HG03571 (cell line): ENCODE measurements at regions not wholly inside any gene's neighbourhood (a gene's known extent, or its start where the extent isn't known, plus 50 kb on each side); places are given as distances from the start of the nearest gene placed in this dataset.

Experiments
- ATAC-seq: cut with Tn5 transposase; IDR thresholded peaks from one replicate; pipeline ENCODE4 v1.9.1; 2021; ENCODE audit not compliant: unreplicated experiment

DNA sequence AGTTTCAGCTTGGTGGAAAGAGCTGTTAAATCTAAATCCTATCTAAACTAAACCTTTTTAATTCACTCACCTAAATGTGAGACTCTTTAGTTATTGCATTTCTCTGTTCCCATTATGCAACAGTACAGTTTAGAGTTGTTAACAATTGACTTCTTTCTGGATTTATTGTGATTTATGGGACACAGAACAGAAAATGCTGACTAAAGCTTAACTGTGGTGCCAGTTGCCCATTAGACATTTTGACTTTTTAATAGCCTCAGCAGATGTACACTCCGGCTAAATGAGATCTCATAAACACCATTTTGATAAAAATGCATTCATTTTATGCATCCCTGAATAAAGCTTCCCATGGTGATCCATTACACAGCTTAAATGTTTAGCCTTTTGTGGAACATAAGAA is 356.6 kb downstream of the CASP12 start:
- ATAC-seq, result no peak

DNA sequence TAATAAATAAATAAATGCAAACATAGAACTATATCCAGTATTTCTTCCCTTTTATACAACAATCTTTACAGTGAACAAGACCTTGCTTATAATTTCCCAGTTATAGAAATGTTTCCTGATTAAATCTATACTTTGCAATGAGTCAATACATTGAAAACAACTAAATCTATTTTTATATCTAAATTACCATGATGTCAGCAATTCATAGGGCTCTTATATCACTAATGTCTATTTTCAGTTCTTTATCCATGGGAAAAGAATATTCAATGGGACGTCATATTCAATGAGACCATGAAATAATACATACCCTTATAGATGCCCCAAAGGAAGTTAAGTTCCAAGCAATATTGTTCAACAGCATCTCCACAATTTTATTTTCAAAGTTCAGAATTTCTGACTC is 359.9 kb downstream of the CASP12 start:
- no peak for ATAC-seq

DNA sequence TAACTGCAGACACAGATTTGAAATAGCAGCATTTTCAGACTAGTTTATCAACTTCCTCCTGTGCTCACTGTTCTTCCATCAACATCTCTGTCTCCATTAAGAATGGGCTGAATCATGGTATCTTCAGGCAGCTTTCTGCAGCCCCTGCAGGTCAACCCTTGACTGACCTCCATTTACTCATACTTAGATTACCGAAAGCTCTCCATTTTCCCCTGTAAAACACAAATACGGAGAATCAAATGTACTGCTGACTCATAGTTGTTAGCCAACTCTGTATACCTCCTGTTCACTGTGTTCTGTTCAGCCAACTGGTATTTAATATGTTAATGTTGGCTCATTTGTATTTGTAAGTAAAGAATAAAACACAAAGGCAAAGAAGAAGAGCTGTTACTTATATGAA is 364.0 kb downstream of the CASP12 start:
- ATAC-seq, result no peak

DNA sequence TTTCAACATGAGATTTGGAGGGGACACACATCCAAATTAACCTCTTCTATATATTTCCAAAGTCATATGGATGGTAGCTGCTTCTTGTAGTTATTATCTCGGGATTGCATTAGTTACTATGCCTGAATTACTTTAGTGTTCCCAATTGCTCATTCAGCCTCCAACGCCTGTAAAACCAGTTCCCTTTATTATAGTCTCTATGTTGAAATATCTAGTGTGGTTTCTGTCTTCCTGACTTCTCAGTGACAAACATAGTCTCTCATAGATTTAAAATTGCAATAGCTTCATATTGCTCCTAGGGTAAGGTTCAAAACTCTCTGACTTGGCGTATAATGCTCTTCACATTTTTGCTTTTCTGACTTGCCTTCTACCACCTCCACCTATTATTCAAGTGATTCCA is 366.4 kb downstream of the CASP12 start:
- ATAC-seq, result no peak

DNA sequence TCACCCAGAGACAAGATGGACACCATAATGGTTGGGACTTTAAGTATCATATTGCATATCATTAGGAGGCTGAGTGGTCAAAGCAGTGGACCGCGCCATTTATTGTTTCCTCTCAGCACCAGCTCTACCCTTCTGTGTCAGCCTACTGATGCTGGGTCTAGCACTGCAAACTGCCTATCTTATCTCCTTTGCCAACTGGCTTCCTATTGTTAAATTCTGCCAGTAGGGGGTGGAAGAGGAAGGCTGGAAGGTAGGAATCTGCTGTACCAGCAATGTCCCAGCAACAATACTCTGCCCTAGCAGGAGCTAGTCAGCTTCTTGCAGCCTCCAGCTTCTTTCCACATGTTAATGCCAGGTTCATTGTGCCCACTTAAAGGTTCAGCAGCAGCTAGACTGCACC is 367.1 kb upstream of the PDGFD start:
- ATAC-seq, result no peak

DNA sequence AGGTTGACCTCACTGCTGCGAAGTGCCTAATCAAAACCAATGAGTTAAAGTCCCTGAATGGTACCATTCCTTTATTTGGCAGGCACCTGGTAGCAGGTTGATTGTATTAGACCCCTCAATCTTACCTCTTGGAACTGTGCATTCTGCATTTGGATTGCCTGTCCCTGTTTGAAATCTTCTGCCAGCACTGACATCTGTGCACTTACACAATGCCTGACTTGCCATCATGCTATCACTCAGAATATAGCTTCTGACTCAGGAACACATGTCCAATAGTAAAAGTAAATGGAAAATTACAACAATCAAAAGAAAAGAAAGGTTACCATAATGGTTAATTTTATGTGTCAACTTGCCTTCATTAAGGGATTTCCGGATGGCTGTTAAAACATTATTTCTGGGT is 366.0 kb upstream of the PDGFD start:
- ATAC-seq, result no peak

DNA sequence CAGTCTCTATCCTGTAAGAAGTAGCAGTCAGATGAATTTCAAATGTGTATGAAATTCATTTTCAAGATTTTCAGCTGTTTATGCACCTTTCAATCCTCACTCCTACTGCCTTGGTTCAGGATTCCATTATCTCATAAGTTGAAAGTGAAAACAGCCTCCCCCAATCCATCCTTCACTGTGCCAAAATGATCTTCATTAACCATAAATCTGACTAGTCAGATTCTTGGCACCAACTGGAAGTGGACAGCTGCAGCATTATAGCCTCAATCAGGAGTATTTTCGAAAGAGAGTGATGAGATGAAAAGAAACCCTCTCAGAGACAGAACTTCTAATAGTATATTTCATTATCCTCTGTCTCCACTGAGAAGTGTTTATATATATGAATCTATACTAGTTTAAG is 365.3 kb upstream of the PDGFD start:
- no peak for ATAC-seq

DNA sequence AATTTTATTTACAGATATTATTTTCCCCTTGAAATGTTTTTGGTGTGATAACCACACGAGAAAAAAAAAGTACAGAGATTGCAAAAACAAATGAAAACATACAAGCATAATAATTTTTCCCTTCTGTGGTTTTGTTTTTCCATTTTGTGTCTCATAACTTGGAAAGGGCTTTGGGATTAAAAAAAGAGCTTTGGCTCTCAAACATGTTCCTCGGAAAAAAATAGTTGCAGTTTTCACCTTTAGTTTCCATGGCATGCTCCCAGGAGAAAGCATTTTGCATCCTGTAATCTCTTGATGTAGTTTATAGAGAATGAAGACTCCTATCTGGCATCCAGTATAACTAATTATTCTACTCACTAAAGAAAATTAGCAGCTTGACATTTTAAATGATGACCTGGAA is 362.1 kb upstream of the PDGFD start:
- no peak for ATAC-seq

DNA sequence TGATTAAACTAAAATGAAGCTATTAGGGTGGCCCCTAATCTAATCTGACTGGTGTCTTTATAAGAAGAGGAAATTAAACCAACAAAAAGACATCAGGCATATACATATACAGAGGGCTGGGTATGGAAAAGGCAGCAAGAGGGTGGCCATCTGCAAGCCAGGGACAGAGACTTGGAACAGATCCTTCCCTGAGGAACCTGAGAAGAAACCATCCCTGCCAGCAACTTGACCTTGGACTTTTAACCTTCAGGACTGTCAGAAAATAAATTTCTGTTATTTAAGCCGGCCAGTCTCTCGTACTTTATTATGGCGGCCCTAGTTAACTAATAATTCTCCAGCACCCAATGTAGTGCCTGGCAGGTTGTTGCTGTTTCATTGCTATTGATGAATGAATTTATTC is 361.5 kb upstream of the PDGFD start:
- no peak for ATAC-seq

DNA sequence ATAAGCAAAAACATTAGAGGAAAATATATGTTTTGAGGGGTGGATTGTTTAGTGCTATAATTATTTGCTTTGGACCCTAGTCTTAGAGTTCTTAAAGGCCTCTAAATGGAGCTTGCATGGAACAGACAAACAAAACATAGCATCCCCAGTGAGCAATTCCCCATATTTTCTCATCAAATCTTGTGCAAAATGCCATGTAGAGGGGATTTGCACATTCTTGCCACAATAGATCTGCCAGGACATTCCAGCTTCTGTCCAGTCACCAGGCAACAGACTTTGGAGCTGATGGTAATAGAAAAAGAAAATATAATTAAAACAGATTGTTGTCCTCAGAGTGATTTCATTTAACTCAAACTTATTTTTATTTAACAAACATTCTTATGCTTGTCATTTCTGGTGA is 360.3 kb upstream of the PDGFD start:
- no peak for ATAC-seq

DNA sequence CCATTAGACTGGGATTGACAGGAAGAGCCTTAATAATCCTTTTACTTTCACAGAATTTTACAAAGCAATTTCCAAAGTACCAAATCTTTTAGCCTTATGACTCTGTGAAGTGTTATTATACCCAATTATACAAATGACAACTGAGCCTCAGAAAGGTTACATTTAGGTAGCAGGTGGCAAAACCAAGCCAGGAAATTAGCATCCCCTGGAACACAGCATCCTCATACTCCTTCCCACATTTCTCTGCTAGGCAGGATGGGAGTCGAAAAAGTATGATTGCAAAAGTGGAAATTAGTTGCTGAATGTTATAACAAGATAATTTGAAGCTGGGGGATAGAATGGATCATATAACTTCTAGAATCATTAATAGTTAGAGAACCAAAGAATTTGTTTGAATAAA is 359.7 kb upstream of the PDGFD start:
- no peak for ATAC-seq

DNA sequence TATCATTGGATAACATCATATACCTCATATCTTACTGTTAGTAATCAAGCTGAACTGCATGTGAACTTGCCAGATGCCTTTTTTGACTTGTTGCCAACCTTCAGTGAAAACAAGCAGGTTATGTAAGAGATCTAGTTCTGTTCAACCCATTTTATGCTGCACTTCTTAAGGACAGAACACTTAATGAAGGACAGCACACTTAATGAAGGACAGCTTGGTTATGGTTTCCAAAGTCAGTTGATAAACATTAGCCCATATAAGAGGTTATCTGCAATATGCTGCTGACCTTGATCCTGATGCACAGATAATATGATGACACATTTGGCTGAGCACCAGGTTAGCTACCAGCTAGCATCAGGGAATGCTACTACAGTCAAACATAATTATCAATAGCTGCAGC is 358.7 kb upstream of the PDGFD start:
- ATAC-seq, result no peak

DNA sequence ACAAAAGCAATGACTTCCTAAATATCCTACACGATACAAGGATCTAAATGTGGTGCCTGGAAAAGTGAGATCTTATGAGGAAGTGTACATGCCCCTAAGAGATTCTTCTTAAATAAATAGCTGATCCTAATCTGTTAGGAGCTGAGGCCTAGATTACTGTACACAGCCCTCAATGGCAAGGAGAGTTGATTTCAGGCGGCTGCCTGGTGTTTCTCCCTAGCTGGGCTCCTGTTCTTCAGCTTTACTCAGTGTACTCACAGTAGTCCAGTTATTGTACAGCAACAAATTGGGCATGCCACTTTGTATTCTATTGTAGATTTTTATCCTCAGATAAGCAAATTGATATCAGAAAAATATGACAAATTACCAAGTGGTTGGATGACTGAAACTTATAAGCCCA is 358.2 kb upstream of the PDGFD start:
- no peak for ATAC-seq

DNA sequence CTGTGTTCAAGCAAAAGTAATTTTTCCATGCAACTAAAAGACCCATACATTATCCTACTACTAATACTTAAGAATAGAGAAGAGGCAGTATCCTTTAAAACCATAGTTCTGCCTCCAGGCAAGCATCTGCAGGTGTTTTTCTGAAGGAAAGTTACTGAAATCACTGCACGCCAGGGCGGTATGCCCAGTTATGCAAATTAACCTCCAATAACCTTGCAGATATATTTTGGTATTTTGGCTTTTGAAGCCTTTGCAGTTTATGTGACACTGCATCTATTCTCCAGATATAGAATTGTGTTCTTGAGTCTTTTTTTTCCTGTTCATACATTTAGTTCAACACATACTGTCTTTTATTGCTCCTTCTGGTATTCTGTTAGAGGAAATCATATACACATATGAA is 346.2 kb upstream of the PDGFD start:
- no peak for ATAC-seq

DNA sequence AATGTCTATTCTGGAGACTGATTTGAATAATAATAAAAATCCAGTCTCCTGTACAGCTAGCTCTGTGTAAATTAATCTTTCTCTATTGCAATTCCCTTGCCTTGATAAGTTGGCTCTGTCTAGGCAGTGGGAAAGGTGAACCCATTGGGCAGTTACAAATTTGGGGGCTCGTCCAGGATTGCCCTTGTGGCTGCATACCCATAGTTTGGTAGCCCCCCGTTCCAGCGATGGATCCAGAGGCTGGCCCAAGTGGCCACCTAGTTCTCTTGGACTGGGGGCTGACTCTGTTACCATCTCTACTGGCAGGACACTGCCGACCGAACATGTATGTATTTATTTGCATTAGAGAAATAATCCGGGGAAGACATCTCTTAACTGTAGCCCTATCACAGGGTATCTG is 326.2 kb upstream of the PDGFD start:
- ATAC-seq, result no peak

DNA sequence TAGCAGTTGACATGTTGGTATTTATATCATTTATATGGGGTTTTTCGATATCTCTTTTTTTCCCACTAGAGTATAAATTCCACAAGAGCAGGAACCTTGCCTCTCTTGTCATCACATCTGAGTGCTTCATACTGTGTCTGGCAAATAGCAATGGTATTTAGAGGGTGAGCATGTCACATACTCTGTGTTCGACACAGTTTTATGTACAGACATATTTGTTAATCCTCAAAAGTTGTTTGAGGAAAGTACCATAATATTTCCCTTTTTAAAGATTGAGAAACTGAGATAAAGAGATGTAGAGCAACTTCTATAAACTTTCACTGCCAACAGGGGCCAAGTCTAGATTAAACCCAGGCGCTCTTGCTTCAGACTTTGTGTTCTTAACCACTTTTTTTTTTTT is 324.6 kb upstream of the PDGFD start:
- no peak for ATAC-seq

DNA sequence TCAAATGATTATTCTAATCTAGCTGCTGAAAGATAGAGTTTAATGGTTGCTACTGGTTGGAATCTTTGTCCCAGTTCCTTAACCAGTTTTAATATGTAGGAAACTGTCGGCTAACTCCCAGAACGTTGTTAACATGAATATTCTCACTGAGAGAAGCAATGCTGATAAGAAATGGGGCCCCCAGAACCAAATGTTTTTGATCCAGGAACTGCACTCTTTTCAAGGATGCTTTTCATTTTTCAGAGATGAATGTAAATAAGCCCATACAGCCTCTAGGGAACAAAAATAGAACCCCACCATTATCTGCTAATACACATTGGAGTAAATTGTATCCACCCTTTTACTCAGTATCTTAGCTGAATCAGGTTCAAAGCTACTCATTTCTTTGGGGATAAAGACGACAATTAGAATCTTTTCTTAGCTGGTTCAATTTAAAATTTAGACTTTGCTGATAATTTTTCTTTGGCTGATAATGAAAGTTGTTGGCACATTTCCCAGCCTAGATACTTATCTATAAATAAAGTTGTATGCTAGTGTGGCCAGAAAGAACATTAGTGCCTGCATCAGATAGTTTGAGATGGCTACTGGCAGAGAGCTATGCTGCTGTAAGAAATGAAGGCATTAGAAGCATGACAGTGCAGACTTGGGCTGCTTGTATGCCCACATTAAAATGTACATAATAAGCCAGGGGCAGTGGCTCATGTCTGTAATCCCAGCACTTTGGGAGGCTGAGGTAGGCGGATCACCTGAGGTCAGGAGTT is 323.3 kb upstream of the PDGFD start:
- no peak for ATAC-seq

DNA sequence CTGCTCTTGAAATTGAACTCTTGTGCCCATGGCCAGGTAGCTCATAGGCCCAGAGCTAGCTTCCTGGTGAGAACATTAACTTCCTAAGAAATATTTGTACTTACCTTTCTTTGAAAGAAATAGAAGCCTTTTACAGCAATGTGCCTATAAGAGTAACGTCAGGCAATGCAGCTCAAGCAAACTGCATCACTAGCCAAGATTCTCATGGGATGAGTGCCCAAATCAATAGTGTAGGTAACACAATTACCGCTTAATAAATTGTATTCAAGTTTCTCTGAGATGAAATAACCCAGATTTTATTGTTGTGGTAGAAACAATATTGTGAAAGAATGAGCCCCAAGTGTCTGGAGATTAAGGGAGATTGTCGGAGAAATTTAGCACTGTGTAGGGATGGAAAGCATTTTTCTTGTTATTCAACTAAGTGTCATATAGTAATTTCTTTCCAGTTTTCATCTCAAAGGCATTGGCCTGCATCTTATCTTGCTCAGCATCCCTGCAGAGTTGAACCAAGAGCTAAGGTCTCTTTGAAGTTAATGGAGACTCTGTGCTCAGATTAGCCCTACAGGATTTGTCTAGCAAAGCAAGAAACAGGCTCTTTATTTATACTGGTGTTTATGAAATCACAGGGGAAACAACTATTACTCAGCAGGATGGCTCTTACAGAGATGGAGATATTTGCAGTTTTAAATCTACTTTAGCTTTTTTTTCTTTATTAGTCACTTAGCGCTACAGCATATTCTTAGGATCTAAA is 321.0 kb upstream of the PDGFD start:
- no peak for ATAC-seq

DNA sequence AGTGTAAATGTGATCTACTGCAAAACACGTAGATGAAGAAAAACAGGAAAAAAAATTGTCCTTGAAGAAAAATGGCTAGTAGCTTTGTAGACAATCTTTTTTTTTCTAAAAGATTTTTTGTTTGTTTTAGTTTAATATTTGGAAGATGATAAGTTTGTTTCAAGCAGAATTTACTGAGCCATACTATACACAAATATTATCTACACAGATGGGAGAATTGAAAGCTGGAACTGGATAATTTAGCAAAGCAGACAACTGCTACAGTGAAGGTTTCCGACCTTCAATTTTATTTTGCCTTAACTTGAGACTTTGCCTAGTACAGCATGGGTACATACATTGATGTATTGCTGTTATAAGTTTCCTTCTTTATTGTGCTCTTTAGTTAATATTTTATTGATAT is 313.0 kb upstream of the PDGFD start:
- ATAC-seq, result no peak

DNA sequence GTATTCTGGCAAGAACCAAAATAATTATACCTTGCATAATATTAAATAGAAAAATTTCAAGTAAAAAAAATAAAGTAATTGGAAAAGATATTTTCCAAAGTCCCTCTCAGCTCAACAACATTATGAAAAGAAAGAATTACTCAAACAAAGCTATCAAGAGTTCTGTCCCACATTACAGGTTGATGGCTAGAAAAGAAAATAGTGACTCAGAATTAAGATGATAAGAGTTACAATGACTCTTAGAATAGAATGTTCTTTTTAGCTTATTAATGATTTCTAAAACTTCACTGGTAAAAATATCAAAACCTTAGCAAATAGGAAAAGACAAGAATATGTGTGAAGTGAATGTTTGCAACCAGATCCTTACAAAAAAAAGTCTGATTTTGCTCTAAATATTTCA is 312.5 kb upstream of the PDGFD start:
- no peak for ATAC-seq

DNA sequence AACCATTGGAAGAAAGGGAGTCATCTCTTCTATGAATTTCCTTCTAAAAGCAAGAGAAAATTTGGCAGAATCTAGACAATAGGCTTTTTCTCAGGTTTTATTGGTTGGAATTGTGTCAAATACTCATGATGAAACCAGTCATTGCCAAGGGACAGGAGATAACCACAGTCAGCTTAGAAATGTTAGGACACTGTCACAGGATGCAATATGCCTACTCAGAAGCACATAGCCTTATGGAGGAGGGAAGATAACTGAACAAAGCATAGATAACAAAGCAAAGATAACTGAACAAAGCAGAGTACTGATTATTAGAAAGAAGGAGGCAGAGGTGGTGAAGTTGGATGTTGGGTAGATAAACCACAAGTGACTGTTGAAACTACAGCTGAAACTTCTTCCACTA is 303.5 kb upstream of the PDGFD start:
- ATAC-seq, result no peak

DNA sequence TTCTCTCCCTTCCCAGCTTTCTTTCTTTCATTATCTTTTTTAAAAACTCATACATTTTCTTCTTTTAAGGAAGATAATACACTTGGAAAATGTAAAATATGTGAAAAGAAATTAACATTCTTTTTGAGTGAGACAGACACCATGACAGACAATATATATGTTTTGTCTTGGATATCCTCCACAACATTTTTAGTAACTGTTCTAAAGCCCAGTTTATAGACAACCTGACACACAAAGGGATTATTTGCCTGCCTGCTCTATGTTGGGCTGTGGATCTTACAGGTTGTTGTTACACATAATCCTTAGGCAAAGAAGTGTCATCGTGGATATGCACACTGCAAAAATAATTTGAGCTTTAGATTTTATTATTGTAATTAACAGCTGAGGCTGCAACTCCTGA is 301.4 kb upstream of the PDGFD start:
- ATAC-seq, result no peak

DNA sequence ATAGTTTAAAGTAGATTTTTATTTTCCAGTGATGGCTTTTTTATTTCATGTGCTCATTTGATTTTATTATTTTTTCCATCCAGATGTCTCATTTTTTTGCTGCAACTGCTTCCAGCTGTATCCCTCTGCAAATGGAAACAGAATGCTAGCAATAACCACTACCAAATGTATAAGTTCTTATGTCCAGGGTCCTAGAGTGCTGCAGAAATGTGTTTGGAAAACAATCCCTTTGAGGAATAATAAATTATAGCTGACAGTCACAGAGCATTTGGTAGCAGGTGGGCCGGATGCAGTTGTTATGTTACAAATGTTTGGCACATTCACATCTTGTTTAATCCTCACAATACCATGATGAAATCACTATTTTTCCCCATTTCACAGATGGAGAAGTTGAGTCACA is 300.7 kb upstream of the PDGFD start:
- ATAC-seq, result no peak
